ENCODE measurements at regions not wholly inside any gene's neighbourhood (a gene's known extent, or its start where the extent isn't known, plus 50 kb on each side); places are given as distances from the start of the nearest gene placed in this dataset.

GRCh38 chr1:227469708-227470107 lies 93.6 kb upstream of the ZNF678 start:
- peaks cover 3 to 4% of the 10 kb centered on the region in 2 donors for H3K4me1 ChIP-seq (replicated peaks in 1 of 2)
- H3K4me3 ChIP-seq: no peak overlapping the region
- WGBS, 10 experiments: 16 to 88% (median 60%) methylated on average over 3 of the region's 3 CpGs; no CpG with 5 or more reads in 2 of the 10 experiments
- H3K27ac ChIP-seq: no peak overlapping the region
- in situ Hi-C loops (cut with MboI; ENCODE audit: low pct_unique_long_range_greater_than_20kb in 2 of 9, low sequenced_read_pairs in 9 of 9, unreplicated experiment in 9 of 9): no loop called here
- no peak for ATAC-seq (replicated peaks in 6 of 8)

DNA sequence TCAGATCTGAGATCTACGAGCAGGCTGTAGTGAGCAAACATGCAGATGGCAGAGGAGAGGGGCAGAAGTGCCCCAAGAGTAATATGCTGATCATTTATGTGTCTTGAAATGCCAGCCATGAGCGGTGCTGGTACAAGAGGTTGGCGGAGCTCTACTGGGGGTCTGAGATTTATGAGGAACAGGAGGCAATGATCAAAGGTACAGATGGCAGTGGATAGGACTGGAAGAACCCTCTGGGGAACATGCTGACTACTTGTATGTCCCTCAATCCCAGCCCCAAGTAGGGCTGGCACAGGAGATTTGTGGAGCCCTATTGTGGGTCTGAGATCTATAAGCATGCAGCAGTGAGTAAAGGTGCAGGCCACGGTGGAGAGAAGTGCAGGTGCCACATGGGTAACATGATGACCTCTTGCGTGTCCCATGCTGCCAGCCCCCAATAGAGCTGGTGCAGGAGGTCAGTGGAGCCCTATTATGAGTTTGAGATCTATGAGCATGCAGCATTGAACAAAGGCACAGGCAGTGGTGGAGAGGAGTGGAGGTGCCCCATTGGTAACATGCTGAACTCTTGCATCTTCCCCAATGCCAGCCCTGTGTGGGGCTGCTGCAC lies 97.2 kb upstream of the ZNF678 start:
- 17 to 90% (median 62%) methylated on average over 2 to 4 of the region's 5 CpGs; no CpG with 5 or more reads in 2 of the 10 experiments for WGBS, 10 experiments
- no peak overlapping the region for H3K4me3 ChIP-seq
- in situ Hi-C loops (cut with MboI; ENCODE audit: low pct_unique_long_range_greater_than_20kb in 2 of 9, low sequenced_read_pairs in 9 of 9, unreplicated experiment in 9 of 9): no loop called here
- ATAC-seq (replicated peaks in 6 of 8): no peak
- H3K27ac ChIP-seq: no peak overlapping the region
- no peaks in the 10 kb centered on the region for H3K4me1 ChIP-seq (replicated peaks in 1 of 2)

GRCh38 chr1:227465256-227465655 lies 98.1 kb upstream of the ZNF678 start:
- WGBS, 10 experiments: 0 to 89% (median 71%) methylated on average over 1 to 4 of the region's 7 CpGs; no CpG with 5 or more reads in 3 of the 10 experiments
- Histone ChIP-seq H3K4me3 (no peak overlapping the region), H3K27ac (no peak overlapping the region), H3K4me1 (replicated peaks in 1 of 2) (no peaks in the 10 kb centered on the region)
- ATAC-seq (replicated peaks in 6 of 8): no peak
- in situ Hi-C loops (cut with MboI; ENCODE audit: low pct_unique_long_range_greater_than_20kb in 2 of 9, low sequenced_read_pairs in 9 of 9, unreplicated experiment in 9 of 9): no loop called here

- Histone ChIP-seq H3K4me3 (no peak overlapping the region), H3K4me1 (replicated peaks in 1 of 2) (no peaks in the 10 kb centered on the region), H3K27ac (no peak overlapping the region)
- in situ Hi-C loops (cut with MboI; ENCODE audit: low pct_unique_long_range_greater_than_20kb in 2 of 9, low sequenced_read_pairs in 9 of 9, unreplicated experiment in 9 of 9): no loop called here
- 0 to 75% (median 57%) methylated on average over 1 of the region's 1 CpG; no CpG with 5 or more reads in 6 of the 10 experiments for WGBS, 10 experiments
- peak in 1 of 8 experiments; percentile 24 for ATAC-seq (replicated peaks in 6 of 8)
These were observed 103.4 kb upstream of the ZNF678 start for GRCh38 chr1:227459977-227460376.

- H3K27ac ChIP-seq: no peak overlapping the region
- H3K4me1 ChIP-seq (replicated peaks in 1 of 2): no peaks in the 10 kb centered on the region
- no peak for ATAC-seq (replicated peaks in 6 of 8)
- in situ Hi-C loops (cut with MboI; ENCODE audit: low pct_unique_long_range_greater_than_20kb in 2 of 9, low sequenced_read_pairs in 9 of 9, unreplicated experiment in 9 of 9): no loop called here
- no peak overlapping the region for H3K4me3 ChIP-seq
These were observed 104.0 kb upstream of the ZNF678 start for GRCh38 chr1:227459326-227459841.

DNA sequence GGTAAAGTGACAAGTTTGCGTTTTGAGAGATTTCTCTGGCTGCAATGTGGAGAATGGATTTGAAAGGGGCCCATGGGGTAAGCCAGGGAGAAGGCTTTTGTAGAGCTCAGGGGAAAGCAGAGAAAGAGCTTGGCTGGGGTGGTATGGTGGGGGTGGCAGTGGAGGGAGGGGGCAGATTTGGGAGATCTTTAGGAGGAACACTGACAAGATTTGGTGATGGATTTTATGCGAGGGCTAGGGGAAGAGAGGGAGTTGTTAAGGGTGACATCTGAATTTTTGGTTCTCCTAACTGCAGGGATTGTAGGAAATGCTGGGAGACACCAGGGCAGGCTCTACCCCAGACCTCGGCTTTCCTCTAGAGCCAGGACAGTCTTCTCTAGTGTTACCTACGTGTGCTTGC lies 108.7 kb upstream of the ZNF678 start:
- in situ Hi-C loops (cut with MboI; ENCODE audit: low pct_unique_long_range_greater_than_20kb in 2 of 9, low sequenced_read_pairs in 9 of 9, unreplicated experiment in 9 of 9): no loop called here
- H3K27ac ChIP-seq: no peak overlapping the region
- no peak for ATAC-seq (replicated peaks in 6 of 8)
- no peak overlapping the region for H3K4me3 ChIP-seq
- peaks cover 0 to 4% of the 10 kb centered on the region in 2 donors for H3K4me1 ChIP-seq (replicated peaks in 1 of 2)
- 0 to 100% (median 40%) methylated on average over 1 to 2 of the region's 4 CpGs; no CpG with 5 or more reads in 3 of the 10 experiments for WGBS, 10 experiments

DNA sequence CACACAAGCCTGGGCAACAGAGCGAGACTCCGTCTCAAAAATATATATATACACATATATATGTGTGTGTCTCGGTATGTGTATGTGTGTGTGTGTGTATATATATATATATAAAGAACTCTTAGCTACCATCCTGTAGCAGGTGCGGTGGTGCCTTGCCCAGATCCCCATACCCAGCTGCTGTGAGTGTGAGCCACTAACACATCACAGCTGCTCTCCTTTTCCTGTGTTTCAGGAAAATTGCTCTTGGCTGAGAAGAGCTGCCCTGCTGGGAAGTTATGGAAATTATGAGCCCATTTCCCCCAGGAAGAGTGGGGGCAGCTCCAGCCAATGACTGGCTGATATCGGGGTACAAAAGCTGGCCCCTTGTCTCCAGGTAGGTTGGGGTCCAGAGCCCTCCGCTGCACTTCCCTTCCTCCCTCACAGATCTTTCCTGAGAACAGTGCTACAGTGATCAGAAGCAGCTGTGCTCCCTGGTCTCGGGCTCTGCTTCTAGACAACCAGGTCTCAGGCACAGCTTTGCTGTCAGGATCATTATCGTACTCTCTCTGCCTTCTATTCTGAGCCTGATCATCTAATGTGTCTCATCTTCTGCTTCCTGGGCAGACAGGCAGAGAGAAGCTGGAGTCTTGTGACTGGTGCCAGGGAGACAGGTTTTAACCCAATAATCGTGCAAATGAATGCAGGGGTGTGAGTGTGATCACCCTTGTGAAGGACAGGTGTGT lies 109.6 kb upstream of the ZNF678 start:
- WGBS, 10 experiments: 0 to 83% (median 62%) methylated on average over 1 to 6 of the region's 9 CpGs; no CpG with 5 or more reads in 2 of the 10 experiments
- peak in 6 of 8 experiments; percentile 16 to 50 (median 24) for ATAC-seq (replicated peaks in 6 of 8)
- Histone ChIP-seq H3K4me3 (no peak overlapping the region), H3K27ac (no peak overlapping the region), H3K4me1 (replicated peaks in 1 of 2) (peaks cover 0 to 4% of the 10 kb centered on the region in 2 donors)
- in situ Hi-C loops (cut with MboI; ENCODE audit: low pct_unique_long_range_greater_than_20kb in 2 of 9, low sequenced_read_pairs in 9 of 9, unreplicated experiment in 9 of 9): no loop called here

DNA sequence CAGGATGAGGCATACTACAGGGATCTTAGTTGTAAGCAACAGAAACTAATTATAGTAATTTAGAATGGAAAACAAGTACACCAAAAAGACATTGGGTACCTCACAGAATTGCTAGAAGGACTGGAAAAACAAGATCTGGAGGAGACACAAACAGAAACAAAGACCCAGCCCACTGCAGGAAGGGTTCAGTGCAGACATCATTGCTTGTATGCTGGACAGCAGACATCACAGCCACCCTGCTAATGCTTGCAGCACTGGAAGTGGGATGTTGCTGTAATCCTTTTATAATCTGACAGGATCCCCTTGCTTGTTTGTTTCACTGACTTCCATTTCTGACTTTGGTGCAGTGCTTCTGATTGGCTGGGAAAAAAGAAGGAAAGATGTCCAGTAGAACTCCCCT lies 111.4 kb upstream of the ZNF678 start:
- Histone ChIP-seq H3K4me3 (no peak overlapping the region), H3K27ac (no peak overlapping the region), H3K4me1 (replicated peaks in 1 of 2) (peaks cover 0 to 4% of the 10 kb centered on the region in 2 donors)
- no peak for ATAC-seq (replicated peaks in 6 of 8)
- in situ Hi-C loops (cut with MboI; ENCODE audit: low pct_unique_long_range_greater_than_20kb in 2 of 9, low sequenced_read_pairs in 9 of 9, unreplicated experiment in 9 of 9): no loop called here

DNA sequence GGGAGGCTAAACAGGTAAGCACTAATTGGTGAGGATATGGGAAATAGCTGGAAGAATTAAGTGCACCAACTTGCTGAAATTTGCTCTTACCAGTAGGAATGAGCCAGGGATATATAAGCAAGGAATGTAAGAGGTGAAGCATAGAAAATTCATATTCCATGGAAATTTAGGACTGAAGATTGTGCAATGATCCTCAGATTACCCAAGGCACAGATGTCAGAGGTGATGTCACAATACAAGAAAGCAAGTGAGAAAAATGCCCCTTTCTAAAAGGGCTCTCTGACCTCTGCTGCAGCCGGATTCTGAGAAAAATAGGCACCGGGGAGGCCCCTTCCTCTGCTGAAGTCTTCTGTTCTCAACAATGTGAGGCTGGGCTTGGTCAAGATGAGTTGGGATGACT lies 112.3 kb upstream of the ZNF678 start:
- in situ Hi-C loops (cut with MboI; ENCODE audit: low pct_unique_long_range_greater_than_20kb in 2 of 9, low sequenced_read_pairs in 9 of 9, unreplicated experiment in 9 of 9): no loop called here
- 56 to 100% (median 75%) methylated on average over 1 to 2 of the region's 2 CpGs; no CpG with 5 or more reads in 4 of the 10 experiments for WGBS, 10 experiments
- peak in 2 of 8 experiments; percentile 34 to 52 for ATAC-seq (replicated peaks in 6 of 8)
- H3K4me3 ChIP-seq: no peak overlapping the region
- peaks cover 0 to 4% of the 10 kb centered on the region in 2 donors for H3K4me1 ChIP-seq (replicated peaks in 1 of 2)
- H3K27ac ChIP-seq: no peak overlapping the region

DNA sequence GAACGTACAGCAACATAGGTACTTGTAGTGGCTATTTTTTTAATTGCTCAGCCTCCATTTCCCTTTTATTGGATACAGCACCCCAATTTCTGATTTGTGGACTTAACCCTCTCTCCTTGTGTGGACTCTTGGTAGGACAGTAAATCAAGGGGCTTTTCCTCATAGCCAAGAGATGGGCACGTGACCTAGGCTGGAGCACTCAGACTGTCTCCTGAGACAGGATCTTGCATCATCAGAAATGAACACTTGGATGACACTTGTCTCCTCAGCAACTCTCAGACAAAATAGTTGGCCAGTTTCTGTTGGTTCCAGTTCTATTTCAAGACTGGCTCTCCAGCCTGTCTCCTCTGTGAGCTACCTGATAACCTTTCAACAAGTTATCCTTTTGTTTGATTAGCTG lies 112.9 kb upstream of the ZNF678 start:
- Histone ChIP-seq H3K27ac (no peak overlapping the region), H3K4me1 (replicated peaks in 1 of 2) (peaks cover 0 to 4% of the 10 kb centered on the region in 2 donors), H3K4me3 (no peak overlapping the region)
- 14 to 100% (median 86%) methylated on average over 1 to 2 of the region's 2 CpGs; no CpG with 5 or more reads in 3 of the 10 experiments for WGBS, 10 experiments
- no peak for ATAC-seq (replicated peaks in 6 of 8)
- in situ Hi-C loops (cut with MboI; ENCODE audit: low pct_unique_long_range_greater_than_20kb in 2 of 9, low sequenced_read_pairs in 9 of 9, unreplicated experiment in 9 of 9): no loop called here

DNA sequence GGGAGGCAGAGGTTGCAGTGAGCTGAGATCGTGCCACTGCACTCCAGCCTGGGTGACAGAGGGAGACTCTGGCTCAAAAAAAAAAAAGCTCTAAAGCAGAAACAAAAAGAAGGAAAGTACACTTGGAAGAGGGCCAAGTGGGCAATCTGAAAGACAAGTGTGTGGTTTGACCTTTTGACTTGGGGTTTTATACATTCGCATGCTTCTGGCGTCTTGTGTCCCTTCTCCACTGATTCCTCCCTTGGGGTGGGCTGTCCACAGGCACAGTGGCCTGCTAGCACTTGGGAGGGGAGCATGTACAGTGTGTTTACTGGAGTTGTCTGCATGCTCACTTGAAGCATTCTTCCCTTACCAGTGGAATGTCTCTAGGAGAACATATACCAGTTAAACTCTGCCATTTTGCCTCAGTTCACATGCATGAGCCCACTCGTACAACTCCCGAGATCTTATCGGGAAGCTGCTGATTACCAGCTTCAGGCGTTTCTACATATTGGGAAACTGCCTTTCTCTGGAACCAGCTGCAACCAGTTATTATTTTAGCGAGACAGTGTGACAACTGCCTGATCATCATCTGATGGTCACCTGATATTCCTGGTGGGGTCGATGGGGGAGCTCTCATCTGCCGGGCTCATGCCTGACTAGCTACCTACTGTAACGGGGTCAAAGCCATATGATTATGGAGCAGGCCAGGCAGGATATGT lies 113.5 kb upstream of the ZNF678 start:
- H3K4me3 ChIP-seq: no peak overlapping the region
- WGBS, 10 experiments: 0 to 100% (median 82%) methylated on average over 1 to 8 of the region's 11 CpGs
- in situ Hi-C loops (cut with MboI; ENCODE audit: low pct_unique_long_range_greater_than_20kb in 2 of 9, low sequenced_read_pairs in 9 of 9, unreplicated experiment in 9 of 9): loop anchor here in 5 of 9 experiments (25.0 kb wide), 4 partner anchors 113 to 813 kb away; partner anchors contain the start of gene CDC42BPA (in 1 of the 5)
- H3K4me1 ChIP-seq (replicated peaks in 1 of 2): peaks cover 0 to 4% of the 10 kb centered on the region in 2 donors
- no peak overlapping the region for H3K27ac ChIP-seq
- peak in 4 of 8 experiments; percentile 26 to 51 (median 32) for ATAC-seq (replicated peaks in 6 of 8)

DNA sequence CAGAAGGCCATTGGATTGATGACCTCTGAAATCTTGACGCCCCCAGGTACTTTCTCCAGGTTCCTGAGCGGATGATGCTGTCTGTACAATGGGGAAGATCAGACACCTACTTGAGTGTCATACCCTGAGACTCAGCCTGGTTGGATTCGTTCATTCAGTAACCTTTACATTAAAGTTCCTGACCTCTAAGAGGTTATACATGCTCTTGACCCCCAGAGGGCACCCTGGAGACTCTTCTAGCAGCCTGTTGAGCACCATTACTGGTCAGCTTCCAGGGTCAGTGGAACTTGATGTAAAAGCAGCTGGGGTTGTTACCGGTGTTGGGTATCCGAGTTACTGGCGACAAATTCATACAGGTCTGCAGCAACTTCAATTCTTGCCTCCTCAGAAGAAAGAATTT lies 114.3 kb upstream of the ZNF678 start:
- Histone ChIP-seq H3K4me3 (no peak overlapping the region), H3K27ac (no peak overlapping the region), H3K4me1 (replicated peaks in 1 of 2) (peaks cover 0 to 4% of the 10 kb centered on the region in 2 donors)
- in situ Hi-C loops (cut with MboI; ENCODE audit: low pct_unique_long_range_greater_than_20kb in 2 of 9, low sequenced_read_pairs in 9 of 9, unreplicated experiment in 9 of 9): loop anchor here in 5 of 9 experiments (25.0 kb wide), 4 partner anchors 112 to 812 kb away; partner anchors contain the start of gene CDC42BPA (in 1 of the 5)
- peak in 2 of 8 experiments; percentile 37 to 45 for ATAC-seq (replicated peaks in 6 of 8)
- 12 to 88% (median 59%) methylated on average over 1 to 6 of the region's 6 CpGs; no CpG with 5 or more reads in 2 of the 10 experiments for WGBS, 10 experiments

- Histone ChIP-seq H3K4me3 (no peak overlapping the region), H3K4me1 (replicated peaks in 1 of 2) (peaks cover 0 to 4% of the 10 kb centered on the region in 2 donors), H3K27ac (no peak overlapping the region)
- ATAC-seq (replicated peaks in 6 of 8): peak in 3 of 8 experiments; percentile 23 to 95 (median 32)
- in situ Hi-C loops (cut with MboI; ENCODE audit: low pct_unique_long_range_greater_than_20kb in 2 of 9, low sequenced_read_pairs in 9 of 9, unreplicated experiment in 9 of 9): loop anchor here in 5 of 9 experiments (25.0 kb wide), 4 partner anchors 110 to 810 kb away; partner anchors contain the start of gene CDC42BPA (in 1 of the 5)
- 20 to 88% (median 80%) methylated on average over 2 to 25 of the region's 25 CpGs; no CpG with 5 or more reads in 5 of the 10 experiments for WGBS, 10 experiments
These were observed 115.8 kb upstream of the ZNF678 start for GRCh38 chr1:227447531-227447990.

Data from motor neuron (in vitro differentiated cells).